CD4-positive, alpha-beta T cell treated with Interleukin-1 beta for 1 hour (primary cell): ENCODE measurements at regions not wholly inside any gene's neighbourhood (a gene's known extent, or its start where the extent isn't known, plus 50 kb on each side); places are given as distances from the start of the nearest gene placed in this dataset.

Experiments used
- DNase-seq, 2 donors: peaks; one replicate each; pipeline ENCODE4 v3.0.0-alpha.2; 2020 to 2022

DNA sequence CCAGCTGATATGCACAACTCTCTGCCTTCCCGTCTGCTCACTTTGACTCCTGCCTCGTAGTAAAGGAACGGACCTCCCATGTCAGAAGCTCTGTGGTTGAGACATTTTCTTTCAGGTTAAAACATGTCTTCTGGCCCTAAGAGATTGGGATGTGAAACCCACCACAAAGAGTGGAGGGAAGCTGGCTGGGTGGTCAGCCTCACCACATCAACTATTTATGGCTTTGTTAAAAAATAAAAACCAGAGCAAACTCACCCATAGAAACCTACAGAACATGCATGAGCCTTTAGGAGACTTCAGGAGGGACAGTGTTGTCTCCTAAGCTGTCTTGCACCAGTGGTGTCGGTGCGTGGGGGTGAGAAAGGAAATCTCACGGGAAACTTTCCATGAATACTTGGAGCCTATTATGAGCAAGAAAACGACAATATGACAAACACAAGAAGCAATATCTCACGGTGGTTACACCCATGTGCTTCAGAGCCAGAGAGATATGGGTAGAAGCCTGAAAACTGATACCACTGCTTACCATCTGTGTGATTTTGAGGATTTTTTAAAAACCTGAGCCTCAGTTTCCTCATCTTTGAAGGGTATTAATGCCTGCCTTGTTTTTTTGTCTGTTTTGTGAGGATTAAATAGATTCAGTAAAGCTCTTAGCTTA, 61.7 kb upstream of the XYLT1 start:
- DNase-seq, result no peak

DNA sequence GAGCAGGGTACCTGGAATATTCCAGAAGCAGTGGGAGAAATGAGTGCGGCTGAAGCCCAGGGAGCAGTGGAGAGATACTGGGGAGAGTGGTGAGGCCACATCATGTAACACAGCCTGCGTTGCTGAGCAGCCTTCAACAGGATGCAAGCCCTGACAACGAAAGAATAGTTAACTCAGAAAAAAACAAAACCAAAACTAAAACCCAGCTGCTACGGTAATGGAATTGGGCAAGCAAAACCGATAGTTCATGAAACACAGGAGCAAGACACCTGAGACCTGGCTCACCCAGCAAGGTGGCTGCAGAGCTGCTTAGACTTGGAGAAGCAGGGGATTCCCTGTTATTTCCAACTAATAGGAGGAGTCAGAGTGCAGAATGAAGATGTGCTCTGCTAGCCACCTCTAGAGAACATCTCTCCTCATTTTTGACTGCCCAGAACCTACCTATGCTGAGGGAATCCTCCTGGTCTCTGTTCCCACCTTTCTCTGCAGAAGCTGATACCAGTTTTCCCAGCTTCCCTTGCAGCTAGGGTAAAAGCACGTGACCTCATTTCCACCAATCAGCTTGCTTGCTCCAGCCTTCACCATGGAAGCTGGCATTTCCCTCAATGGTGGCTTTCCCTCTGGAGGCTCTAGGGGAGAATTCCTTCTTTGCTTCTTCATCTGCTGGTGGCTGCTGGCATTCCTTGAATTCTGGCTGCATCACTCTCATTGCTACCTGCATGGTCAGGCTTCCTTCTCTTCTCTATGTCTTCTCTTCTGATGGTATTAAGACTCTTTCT, 59.4 kb upstream of the XYLT1 start:
- DNase-seq, result peak; percentile 15 to 50

DNA sequence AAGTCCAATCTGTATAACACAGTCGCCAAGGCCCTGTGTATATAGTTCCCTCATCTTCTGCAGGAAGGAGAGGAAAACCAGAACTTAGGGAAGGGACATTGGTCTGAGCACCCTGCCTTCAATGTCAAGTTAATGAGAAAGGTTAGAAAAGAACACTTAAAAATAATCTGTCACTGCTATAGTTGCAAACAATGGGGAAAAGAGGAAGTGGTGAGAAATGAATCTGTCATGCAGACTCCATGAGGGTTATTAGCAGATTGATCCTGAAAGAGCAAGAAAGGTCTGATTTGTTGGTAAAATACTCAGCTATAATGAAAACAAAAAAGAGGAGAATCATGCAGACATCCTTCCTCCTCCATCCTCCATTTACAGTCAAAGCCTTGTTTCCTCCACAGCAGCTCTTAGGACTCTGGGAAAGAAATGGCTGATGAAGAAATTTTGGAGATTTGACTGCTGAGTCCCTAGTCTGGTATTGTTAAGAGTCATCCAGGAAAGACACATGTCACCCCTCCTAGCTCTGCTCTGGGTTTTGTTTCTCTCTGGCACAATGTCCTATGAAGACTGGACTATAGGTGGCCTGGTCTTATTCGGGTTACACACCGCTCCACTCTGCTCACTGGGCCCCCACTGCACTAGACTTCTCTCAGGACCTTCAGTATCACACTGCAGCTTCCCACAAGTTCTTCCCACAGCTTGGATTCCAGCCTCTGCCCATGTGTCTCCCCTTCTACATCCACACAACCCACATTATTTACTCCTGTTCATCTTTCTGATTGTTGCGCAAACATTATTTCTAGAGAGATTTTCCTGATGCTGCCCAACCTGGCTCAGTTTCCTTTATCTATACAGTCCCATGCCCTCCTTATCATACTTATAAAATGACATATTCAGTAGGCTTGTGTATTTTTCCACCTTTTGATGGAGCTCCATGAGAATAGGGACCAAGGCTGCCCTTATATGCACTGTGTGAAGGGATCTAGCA, 56.5 kb upstream of the XYLT1 start:
- no peak for DNase-seq

DNA sequence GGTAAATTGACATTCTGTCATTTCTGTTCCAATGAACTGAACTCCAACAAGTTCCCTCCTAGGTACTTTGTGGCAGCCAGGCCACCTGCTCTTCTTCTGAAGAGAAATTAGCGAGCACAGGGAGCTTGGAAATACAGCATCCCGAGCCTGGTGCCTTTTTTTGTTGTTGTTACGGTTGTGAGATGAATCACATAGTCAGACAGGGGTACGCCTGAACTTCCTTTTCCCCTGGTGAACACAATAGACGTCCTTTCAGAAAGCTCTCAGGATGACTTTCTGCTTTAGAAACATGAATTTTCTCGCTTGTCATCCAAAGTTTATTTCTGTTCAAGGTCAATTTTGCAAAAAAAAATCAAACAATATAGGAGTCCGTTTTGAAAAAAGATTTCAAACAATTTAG, 53.9 kb upstream of the XYLT1 start:
- no peak for DNase-seq

DNA sequence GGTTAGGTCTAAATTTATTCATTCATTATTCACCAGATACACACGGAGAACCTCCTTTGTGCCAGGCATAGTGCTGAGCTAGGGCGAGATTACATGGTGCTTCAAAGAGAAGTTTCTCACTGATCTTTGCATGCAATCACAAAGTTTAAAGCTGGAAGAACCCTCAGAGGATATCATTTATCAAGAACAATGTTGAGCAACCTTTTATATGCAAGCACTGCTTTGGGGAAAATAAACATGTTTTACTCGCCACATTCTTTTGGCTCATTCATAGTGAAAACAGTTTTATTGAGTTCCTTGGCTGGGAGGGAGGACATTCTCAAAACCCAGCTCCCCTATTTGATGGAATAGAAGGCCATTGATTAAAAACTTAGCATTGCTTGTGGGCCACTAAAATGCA, 49.8 kb upstream of the XYLT1 start:
- DNase-seq, result no peak
